HepG2 (cell line): ENCODE measurements at regions not wholly inside any gene's neighbourhood (a gene's known extent, or its start where the extent isn't known, plus 50 kb on each side); places are given as distances from the start of the nearest gene placed in this dataset.

Experiments
- CEBPG ChIP-seq: IDR thresholded peaks from 2 replicates; pipeline ENCODE4 v1.6.1; 2016
- CHCHD3 ChIP-seq: sonication (generic); formaldehyde crosslinking; IDR thresholded peaks from 2 replicates; pipeline ENCODE4 v1.8.0; 2022; ENCODE audit warnings: mild to moderate bottlenecking, missing genetic modification reagents, moderate library complexity
- MAFG ChIP-seq: sonication (generic); formaldehyde crosslinking; IDR thresholded peaks from 2 replicates; pipeline ENCODE4 v1.5.1; 2020; ENCODE audit warnings: mild to moderate bottlenecking, missing genetic modification reagents
- NR2F6 ChIP-seq, 2 experiments: IDR thresholded peaks; 2 replicates each; pipeline ENCODE4 v1.6.1; 2016; ENCODE audit warnings: antibody characterized with exemption in 1 of 2, mild to moderate bottlenecking in 1 of 2
- RFX5 ChIP-seq: IDR thresholded peaks from 2 replicates; pipeline ENCODE4 v1.6.1; 2011; ENCODE audit warnings: low read depth, low read length, improper control_type of control experiment
- SMAD3 ChIP-seq: sonication (generic); formaldehyde crosslinking; IDR thresholded peaks from 2 replicates; pipeline ENCODE4 v1.4.0; 2020; ENCODE audit warnings: missing genetic modification reagents
- SMYD3 ChIP-seq: sonication (generic); formaldehyde crosslinking; IDR thresholded peaks from 2 replicates; pipeline ENCODE4 v1.8.1; 2023; ENCODE audit warnings: mild to moderate bottlenecking, missing genetic modification reagents
- SOX5 ChIP-seq: IDR thresholded peaks from 2 replicates; pipeline ENCODE4 v1.6.1; 2016; ENCODE audit warnings: borderline replicate concordance
- ZNF703 ChIP-seq: sonication (generic); formaldehyde crosslinking; IDR thresholded peaks from 2 replicates; pipeline ENCODE4 v1.5.1; 2020; ENCODE audit warnings: missing genetic modification reagents, mild to moderate bottlenecking, moderate library complexity, borderline replicate concordance
- ZNF709 ChIP-seq: sonication (generic); formaldehyde crosslinking; IDR thresholded peaks from 2 replicates; pipeline ENCODE4 v1.5.0; 2020; ENCODE audit warnings: mild to moderate bottlenecking, missing genetic modification reagents
- ZNF878 ChIP-seq: sonication (generic); formaldehyde crosslinking; IDR thresholded peaks from 2 replicates; pipeline ENCODE4 v1.8.1; 2023; ENCODE audit warnings: mild to moderate bottlenecking, missing genetic modification reagents, moderate library complexity
- TF ChIP-seq, protein P1 (sequence below): sonication (generic); formaldehyde crosslinking; IDR thresholded peaks from 2 replicates; pipeline ENCODE4 v1.4.0; 2020; ENCODE audit warnings: missing genetic modification reagents
- TF ChIP-seq, protein P2 (sequence below): sonication (generic); formaldehyde crosslinking; IDR thresholded peaks from 2 replicates; pipeline ENCODE4 v1.8.1; 2023; ENCODE audit warnings: mild to moderate bottlenecking, moderate library complexity, missing genetic modification reagents
- TF ChIP-seq, protein P3 (sequence below): sonication (generic); formaldehyde crosslinking; IDR thresholded peaks from 2 replicates; pipeline ENCODE4 v1.5.1; 2020; ENCODE audit warnings: mild to moderate bottlenecking, missing genetic modification reagents, moderate library complexity

DNA sequence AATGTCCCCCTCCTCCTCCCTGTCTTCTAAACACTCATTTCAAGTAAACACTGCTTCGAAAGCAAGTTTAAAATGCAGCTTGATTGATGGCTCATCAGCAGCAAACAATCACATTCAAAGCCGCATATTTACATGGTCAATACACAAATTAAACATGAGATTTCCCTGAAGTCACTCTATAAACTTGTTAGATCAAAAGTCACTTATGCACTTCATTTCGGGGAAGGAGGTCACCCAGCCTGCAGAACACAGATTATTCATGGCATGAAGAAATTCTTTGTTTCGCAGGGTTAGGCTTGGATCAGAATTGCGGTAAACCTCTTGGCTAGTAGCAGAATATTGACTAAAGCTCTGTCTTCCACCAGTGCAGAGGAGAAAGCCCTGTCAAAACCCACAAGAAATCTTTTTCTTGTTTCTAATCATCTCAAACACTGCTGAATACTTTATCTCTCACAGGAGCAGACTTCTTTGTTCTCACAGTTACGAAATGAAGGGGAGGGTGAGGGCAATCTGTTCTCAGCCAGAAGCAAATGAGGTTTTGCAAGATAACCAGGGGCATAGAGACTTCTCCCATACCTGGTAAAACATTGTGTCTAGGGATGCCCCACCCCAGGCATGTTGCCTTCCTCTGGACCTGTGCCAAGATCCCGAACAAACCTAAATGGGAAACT, 133.3 kb upstream of the CHL1 start (continued):
- TF ChIP-seq MAFG (CRISPR knock-in tag) = no peak
- TF ChIP-seq, protein P1, sequence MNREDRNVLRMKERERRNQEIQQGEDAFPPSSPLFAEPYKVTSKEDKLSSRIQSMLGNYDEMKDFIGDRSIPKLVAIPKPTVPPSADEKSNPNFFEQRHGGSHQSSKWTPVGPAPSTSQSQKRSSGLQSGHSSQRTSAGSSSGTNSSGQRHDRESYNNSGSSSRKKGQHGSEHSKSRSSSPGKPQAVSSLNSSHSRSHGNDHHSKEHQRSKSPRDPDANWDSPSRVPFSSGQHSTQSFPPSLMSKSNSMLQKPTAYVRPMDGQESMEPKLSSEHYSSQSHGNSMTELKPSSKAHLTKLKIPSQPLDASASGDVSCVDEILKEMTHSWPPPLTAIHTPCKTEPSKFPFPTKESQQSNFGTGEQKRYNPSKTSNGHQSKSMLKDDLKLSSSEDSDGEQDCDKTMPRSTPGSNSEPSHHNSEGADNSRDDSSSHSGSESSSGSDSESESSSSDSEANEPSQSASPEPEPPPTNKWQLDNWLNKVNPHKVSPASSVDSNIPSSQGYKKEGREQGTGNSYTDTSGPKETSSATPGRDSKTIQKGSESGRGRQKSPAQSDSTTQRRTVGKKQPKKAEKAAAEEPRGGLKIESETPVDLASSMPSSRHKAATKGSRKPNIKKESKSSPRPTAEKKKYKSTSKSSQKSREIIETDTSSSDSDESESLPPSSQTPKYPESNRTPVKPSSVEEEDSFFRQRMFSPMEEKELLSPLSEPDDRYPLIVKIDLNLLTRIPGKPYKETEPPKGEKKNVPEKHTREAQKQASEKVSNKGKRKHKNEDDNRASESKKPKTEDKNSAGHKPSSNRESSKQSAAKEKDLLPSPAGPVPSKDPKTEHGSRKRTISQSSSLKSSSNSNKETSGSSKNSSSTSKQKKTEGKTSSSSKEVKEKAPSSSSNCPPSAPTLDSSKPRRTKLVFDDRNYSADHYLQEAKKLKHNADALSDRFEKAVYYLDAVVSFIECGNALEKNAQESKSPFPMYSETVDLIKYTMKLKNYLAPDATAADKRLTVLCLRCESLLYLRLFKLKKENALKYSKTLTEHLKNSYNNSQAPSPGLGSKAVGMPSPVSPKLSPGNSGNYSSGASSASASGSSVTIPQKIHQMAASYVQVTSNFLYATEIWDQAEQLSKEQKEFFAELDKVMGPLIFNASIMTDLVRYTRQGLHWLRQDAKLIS (CRISPR knock-in tag) = no peak
- TF ChIP-seq, protein P2, sequence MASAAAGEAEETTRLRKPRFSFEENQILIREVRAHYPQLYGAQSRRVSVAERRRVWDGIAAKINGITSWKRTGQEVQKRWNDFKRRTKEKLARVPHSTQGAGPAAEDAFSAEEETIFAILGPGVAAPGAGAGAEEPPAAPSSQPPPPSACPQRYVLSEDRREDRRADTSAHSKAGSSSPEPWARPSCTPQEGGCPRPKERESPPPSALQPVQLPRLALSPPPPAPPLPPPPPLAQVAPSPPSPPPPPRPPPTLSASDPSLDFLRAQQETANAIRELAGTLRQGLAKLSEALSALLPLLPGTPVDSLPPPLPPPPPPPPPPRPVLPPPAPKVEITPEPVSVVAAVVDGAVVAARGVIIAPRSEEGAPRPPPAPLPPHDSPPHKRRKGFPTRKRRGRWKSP = no peak
- TF ChIP-seq SMAD3 = no peak
- peak; percentile 5; the same call in 1 of the 2 replicates for TF ChIP-seq CEBPG (CRISPR knock-in tag)
- no peak for TF ChIP-seq CHCHD3 (CRISPR knock-in tag)
- TF ChIP-seq ZNF878 (CRISPR knock-in tag) = no peak
- TF ChIP-seq NR2F6 (IDR thresholded peaks at IDR 0.05) = 0 out of 2 replicates have a peak, but pooled peaks have one; percentile 22
- no peak for TF ChIP-seq NR2F6 (CRISPR knock-in tag; IDR thresholded peaks at IDR 0.05)
- TF ChIP-seq, protein P3, sequence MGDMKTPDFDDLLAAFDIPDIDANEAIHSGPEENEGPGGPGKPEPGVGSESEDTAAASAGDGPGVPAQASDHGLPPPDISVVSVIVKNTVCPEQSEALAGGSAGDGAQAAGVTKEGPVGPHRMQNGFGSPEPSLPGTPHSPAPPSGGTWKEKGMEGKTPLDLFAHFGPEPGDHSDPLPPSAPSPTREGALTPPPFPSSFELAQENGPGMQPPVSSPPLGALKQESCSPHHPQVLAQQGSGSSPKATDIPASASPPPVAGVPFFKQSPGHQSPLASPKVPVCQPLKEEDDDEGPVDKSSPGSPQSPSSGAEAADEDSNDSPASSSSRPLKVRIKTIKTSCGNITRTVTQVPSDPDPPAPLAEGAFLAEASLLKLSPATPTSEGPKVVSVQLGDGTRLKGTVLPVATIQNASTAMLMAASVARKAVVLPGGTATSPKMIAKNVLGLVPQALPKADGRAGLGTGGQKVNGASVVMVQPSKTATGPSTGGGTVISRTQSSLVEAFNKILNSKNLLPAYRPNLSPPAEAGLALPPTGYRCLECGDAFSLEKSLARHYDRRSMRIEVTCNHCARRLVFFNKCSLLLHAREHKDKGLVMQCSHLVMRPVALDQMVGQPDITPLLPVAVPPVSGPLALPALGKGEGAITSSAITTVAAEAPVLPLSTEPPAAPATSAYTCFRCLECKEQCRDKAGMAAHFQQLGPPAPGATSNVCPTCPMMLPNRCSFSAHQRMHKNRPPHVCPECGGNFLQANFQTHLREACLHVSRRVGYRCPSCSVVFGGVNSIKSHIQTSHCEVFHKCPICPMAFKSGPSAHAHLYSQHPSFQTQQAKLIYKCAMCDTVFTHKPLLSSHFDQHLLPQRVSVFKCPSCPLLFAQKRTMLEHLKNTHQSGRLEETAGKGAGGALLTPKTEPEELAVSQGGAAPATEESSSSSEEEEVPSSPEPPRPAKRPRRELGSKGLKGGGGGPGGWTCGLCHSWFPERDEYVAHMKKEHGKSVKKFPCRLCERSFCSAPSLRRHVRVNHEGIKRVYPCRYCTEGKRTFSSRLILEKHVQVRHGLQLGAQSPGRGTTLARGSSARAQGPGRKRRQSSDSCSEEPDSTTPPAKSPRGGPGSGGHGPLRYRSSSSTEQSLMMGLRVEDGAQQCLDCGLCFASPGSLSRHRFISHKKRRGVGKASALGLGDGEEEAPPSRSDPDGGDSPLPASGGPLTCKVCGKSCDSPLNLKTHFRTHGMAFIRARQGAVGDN = no peak
- no peak for TF ChIP-seq ZNF703
- no peak for TF ChIP-seq SMYD3 (CRISPR knock-in tag)
- no peak for TF ChIP-seq ZNF709 (CRISPR knock-in tag)
- no peak for TF ChIP-seq RFX5
- TF ChIP-seq SOX5 (CRISPR knock-in tag) = peak; percentile 22; the same call in 1 of the 2 replicates
